SKM-1 treated with dmso at 0.1 percent for 144 hours (cell line): ENCODE measurements at regions not wholly inside any gene's neighbourhood (a gene's known extent, or its start where the extent isn't known, plus 50 kb on each side); places are given as distances from the start of the nearest gene placed in this dataset.
"Not testable (repeated sequence)": the region's sequence is repeated elsewhere in the genome, so short reads cannot be mapped to it uniquely, and the experiment has no call there.

Experiments used
- DNase-seq: peaks from one replicate; lab custom pipeline; 2025; ENCODE audit not compliant: unreplicated experiment; lab: John Stamatoyannopoulos, UW

- DNase-seq, result no peak
Observed at GRCh38 chr2:77578354-77578753, 56.2 kb upstream of the LRRTM4 start.

GRCh38 chr2:77579076-77579769 is 57.0 kb upstream of the LRRTM4 start:
- DNase-seq, result no peak

- DNase-seq, result no peak
Observed at GRCh38 chr2:77588438-77588837, 66.3 kb upstream of the LRRTM4 start.

- DNase-seq, result no peak
Observed at GRCh38 chr2:77590298-77590917, 68.2 kb upstream of the LRRTM4 start.

- DNase-seq, result not testable (repeated sequence)
Observed at GRCh38 chr2:77592955-77593354, 70.8 kb upstream of the LRRTM4 start.

DNA sequence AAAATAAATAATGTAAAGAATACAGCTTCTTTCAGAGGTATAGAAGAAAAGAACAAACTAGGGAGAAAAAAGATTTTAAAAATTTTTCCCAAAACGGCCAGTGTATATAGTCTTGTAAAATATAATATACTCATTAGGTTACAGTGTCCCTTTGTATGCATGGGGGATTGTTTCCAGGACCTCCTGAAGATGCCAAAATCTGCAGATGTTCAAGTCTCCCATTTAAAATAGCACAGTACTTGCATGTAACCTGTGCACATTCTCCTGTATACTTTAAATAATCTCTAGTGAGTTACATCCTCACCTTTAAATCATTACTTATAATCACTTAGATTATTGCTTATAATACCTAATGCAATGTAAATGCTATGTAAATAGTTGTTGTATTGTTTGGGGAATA is 80.6 kb upstream of the LRRTM4 start:
- no peak for DNase-seq

GRCh38 chr2:77604953-77605929 is 83.1 kb upstream of the LRRTM4 start:
- DNase-seq, result no peak

- no peak for DNase-seq
Observed at GRCh38 chr2:77608510-77608909, 86.3 kb upstream of the LRRTM4 start.

- no peak for DNase-seq
Observed at GRCh38 chr2:77629539-77629938, 107.4 kb upstream of the LRRTM4 start.

- no peak for DNase-seq
Observed at GRCh38 chr2:77631007-77631406, 108.8 kb upstream of the LRRTM4 start.

DNA sequence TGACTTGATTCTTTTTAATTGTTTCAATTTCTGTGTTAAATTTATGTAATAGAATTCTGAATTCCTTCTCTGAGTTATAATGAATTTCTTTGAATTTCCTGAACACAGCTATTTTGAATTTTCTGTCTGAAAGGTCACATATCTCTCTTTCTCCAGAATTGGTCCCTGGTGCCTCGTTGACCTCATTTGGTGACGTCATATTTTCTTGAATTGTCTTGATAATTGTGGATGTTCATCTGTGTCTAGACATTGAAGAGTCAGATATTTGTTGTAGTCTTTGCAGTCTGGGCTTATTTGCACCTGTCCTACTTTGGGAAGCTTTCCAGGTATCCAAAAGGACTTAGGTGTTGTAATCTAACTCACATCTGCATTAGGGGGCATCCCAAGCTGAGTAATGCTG is 111.4 kb upstream of the LRRTM4 start:
- no peak for DNase-seq

DNA sequence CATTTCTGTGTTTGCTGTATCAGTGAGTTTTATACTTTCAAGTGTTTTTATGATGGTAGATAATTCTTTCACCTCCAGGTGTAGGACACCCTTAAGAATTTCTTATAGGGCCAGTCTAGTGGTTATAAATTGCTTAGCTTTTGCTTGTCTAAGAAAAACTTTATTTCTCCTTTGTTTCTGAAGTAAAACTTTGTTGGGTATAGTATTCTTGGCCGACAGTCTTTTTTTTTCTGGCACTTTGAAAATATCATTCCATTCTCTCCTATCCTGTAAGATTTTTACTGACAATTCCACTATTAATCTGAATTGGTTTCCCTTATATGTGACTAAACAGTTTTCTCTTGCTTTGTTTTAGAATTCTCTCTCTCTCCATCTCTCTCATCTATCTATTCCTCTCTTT is 118.7 kb upstream of the LRRTM4 start:
- DNase-seq, result no peak

DNA sequence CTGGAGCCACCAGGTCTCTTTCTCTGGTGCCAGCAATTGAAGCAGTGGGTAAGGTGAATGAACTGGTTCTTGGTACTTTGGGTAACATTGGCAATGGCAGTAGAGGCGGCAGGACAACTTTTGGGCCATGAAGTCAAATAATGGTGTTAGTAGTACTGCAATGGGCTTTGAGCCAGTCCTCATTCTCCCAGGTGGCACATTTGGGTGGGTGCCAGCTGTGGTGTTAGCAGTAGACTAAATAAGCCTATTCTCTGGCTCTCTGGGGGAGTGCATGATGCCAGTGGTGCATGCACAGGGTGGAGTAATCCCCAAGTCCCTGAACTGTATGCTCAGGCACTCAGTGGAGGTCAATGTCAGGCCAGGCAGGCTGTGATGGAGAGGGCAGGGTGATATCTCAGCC is 120.2 kb upstream of the LRRTM4 start:
- DNase-seq, result no peak

GRCh38 chr2:77649856-77650255 is 127.7 kb upstream of the LRRTM4 start:
- no peak for DNase-seq

DNA sequence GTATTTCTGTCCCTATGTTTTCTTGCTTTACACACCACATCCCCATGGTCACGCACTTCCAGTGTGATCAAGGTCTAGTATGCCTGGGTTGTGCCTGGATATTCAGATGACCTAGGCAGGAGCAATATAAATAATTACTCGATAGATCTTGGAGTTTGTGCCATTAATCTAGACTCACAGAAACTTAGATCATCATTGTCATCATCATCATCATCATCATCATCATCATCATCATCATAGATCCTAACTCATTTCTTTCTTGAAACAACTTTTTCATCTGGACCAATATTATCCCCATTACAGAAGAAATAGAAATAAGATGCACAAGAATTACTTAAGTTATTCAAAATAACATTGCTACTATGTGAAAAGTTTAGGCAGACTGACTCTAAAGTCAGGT is 130.3 kb upstream of the LRRTM4 start:
- DNase-seq, result no peak

DNA sequence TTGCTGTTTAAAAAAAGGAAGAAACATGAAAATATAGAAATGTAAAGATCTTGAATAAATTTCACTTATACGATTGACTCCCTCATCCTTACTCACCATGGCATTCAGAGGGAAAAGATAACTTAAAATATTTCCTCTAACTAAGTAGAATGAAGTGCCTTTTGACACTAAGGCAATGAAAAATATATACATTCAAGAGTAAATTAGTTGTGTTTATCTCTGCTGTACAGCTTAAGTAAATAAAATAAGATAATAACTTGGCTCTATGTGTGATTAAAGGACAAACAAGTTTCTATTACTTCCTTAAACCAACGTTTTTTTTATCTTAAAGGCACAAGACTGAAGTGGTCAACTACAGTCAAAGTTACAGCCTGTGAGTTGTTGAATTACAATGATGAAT is 142.3 kb upstream of the LRRTM4 start:
- no peak for DNase-seq

GRCh38 chr2:77666251-77666980 is 144.2 kb upstream of the LRRTM4 start:
- DNase-seq, result no peak

- not testable (repeated sequence) for DNase-seq
Observed at GRCh38 chr2:77684543-77685319, 162.6 kb upstream of the LRRTM4 start.

DNA sequence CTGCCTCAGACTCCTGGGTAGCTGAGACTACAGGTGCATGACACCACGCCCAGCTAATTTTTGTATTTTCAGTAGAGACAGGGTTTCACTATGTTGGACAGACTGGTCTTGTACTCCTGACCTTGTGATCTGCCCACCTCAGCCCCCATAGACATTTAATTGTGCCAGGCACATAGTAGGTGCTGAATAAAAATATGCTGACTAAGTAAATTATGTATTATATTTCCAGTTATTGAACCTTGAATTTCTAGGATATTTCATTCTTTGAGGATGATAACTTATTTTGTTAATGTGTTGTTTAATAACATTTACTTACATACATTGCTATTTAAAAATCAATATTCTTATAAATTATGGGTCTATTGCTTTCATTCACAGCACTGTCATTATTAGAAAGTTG is 190.4 kb upstream of the LRRTM4 start:
- no peak for DNase-seq

DNA sequence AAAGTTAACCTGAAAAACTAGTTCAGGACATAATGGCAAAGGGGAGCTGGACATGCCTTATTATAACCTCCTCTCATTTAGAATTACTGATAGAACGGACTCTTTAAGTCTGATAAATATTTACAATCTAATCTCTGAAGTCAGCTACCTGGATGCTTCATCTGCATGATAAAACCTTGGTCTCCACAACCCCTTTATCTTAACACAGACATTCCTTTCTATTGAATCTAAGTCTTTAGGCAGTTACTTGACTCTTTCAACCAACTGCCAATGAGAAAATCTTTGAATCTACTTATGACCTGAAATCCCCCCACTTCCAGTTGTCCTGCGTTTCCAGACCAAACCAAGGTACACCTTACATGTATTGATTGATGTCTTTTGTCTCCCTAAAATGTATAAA is 191.2 kb upstream of the LRRTM4 start:
- no peak for DNase-seq
